Small intestine (tissue), 7 donors: ENCODE measurements at regions not wholly inside any gene's neighbourhood (a gene's known extent, or its start where the extent isn't known, plus 50 kb on each side); places are given as distances from the start of the nearest gene placed in this dataset.
A peak's percentile ranks its signal among the peaks of the same experiment; 100 is the strongest.

Experiments used
- DNase-seq, 2 donors: peaks; one replicate each; pipeline versions ENCODE4 v3.0.0 to v3.0.0-alpha.2; 2013
- FAIRE-seq: peaks from 2 replicates; lab custom pipeline; 2012; peaks lifted over from hg19 to GRCh38; lab: Jason Lieb, UNC
- H3K27ac ChIP-seq, 3 donors: one replicate each; pipeline ENCODE4 v1.5.1; 2013; ENCODE audit warnings: low read length in 2 of 3, mild to moderate bottlenecking in 2 of 3, control low read depth in 1 of 3, inconsistent platforms in 1 of 3, low read depth in 1 of 3, moderate library complexity in 1 of 3
- H3K27me3 ChIP-seq, 3 donors: one replicate each; pipeline ENCODE4 v1.6.1; 2013; ENCODE audit warnings: low read length in 3 of 3, inconsistent platforms in 1 of 3; ENCODE audit not compliant: control insufficient read depth in 3 of 3, insufficient read depth in 3 of 3
- H3K36me3 ChIP-seq, 3 donors: one replicate each; pipeline ENCODE4 v1.6.1; 2013; ENCODE audit warnings: low read length in 3 of 3, inconsistent platforms in 1 of 3, low read depth in 1 of 3, mild to moderate bottlenecking in 1 of 3, moderate library complexity in 1 of 3; ENCODE audit not compliant: control insufficient read depth in 3 of 3, insufficient read depth in 2 of 3
- H3K4me1 ChIP-seq, 3 donors: one replicate each; pipeline ENCODE4 v1.6.1; 2013; ENCODE audit warnings: low read length in 2 of 3, inconsistent platforms in 1 of 3, low read depth in 1 of 3, mild to moderate bottlenecking in 1 of 3, moderate library complexity in 1 of 3; ENCODE audit not compliant: control insufficient read depth in 3 of 3, insufficient read depth in 2 of 3
- H3K4me3 ChIP-seq, 3 donors: one replicate each; pipeline ENCODE4 v1.5.1; 2013; ENCODE audit warnings: low read length in 3 of 3, control low read depth in 1 of 3, inconsistent platforms in 1 of 3, low read depth in 1 of 3, mild to moderate bottlenecking in 1 of 3, moderate library complexity in 1 of 3
- H3K9me3 ChIP-seq, 2 donors: one replicate each; pipeline ENCODE4 v1.6.1; 2013; ENCODE audit warnings: low read depth in 1 of 2, low read length in 1 of 2; ENCODE audit not compliant: control insufficient read depth in 2 of 2, insufficient read depth in 1 of 2
- WGBS, 3 donors: extraction: QIAGEN DNeasy Blood & Tissue Kit; methylation state at CpG; one replicate each; pipeline ENCODE4 v1.1.7; 2013; 5-methylcytosine and 5-hydroxymethylcytosine counted together
- donor health status: healthy with polysubstance abuse.
- donor health status: control.
- donor health status: control.
- donor health status: Bipolar disorder and iron deficiency.
- donor health status: healthy.

GRCh38 chr15:70561885-70562284 lies 201.5 kb downstream of the UACA start:
- no peak overlapping the region for H3K27ac ChIP-seq
- no peaks in the 10 kb centered on the region for H3K36me3 ChIP-seq
- peaks cover 0 to 7% (median 3%) of the 10 kb centered on the region in 3 donors for H3K4me1 ChIP-seq
- FAIRE-seq (no peak), DNase-seq (no peak)
- 88 to 99% (median 94%) methylated on average over 7 of the region's 7 CpGs for WGBS, 3 donors
- no peaks in the 10 kb centered on the region for H3K27me3 ChIP-seq
- no peaks in the 10 kb centered on the region for H3K9me3 ChIP-seq
- no peak overlapping the region for H3K4me3 ChIP-seq

DNA sequence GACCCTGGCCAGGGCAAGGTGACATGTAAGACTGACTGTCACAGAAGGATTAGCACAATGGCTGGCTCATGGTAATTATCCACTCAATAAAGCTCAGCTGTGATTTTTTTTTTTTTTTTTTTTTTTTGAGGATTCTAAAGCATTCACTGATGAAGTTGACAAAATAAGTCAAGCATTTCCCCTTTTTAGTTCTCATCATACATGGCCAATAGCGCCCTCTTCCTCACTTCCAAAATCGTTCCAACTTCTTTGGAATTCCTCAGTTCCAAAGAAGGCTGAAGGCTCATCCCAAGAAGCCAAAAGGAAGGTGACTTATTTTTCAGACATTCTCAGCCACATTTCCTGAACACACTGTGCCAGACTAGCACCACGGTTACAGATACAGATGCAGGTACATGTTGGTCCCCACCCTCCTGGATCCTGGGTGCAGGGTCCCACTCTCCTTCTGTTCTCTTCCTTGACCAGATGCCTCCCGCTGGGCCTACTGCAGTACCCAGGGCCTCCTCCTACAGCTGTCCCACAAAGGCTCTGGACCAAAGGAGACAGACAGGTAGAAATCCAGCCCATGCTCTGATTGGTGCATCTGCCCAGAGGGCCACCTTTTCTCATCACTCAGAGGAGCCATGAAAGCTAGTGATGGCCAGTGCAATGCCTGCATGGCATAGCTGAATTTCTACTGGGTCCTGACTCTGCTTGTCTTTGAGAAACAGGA lies 202.6 kb downstream of the UACA start:
- 83 to 89% (median 89%) methylated on average over 4 of the region's 4 CpGs for WGBS, 3 donors
- DNase-seq (no peak), FAIRE-seq (no peak)
- no peak overlapping the region for H3K4me3 ChIP-seq
- no peak overlapping the region for H3K27ac ChIP-seq
- no peaks in the 10 kb centered on the region for H3K36me3 ChIP-seq
- H3K27me3 ChIP-seq = no peaks in the 10 kb centered on the region
- H3K4me1 ChIP-seq = peaks cover 0 to 7% (median 3%) of the 10 kb centered on the region in 3 donors
- no peaks in the 10 kb centered on the region for H3K9me3 ChIP-seq

DNA sequence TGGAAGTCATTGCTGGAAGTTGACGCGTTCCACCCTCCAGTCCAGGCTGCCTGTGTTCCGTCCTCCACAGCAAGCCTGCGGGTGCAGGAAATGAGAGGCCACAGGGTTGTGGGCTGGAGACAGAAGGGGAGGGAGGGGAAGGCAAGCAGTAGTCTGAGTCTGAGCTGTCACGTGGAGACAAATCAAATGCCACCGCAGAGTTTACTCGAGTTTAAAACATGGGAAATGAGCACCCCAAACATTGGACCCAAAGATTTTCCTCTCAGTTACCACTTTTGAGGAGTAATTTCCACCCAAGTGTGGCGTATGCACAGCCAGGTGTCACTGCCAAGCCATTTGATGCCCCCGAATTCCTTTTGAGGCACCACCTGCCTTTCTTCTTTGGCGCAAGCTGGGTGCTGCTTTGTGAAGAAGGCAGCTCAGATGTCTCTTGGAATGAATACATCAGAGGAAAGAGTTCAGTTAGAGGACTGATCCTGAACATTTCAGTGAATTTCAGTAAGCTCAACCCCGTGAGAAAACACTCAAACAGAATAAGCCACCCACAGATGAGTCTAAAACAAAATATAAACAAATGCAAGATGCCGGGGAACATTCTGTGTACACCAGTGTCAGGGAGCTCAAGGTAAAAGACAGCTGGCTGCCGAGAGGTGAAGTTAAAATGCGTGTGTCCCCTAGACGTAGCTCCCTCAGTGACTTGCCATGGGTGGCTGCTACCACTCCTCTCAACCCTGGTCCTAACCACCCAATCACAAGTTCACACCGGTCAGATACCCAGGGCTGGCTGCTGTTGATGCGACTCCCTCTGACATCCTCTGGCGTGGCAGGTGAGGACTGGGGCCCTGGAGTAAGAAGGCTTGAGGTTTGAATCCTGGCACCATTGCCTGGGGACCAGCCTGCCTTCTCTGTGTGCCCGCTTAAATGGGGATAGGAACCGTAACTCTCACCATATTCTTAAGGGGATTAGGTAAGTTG lies 203.8 kb downstream of the UACA start:
- no peaks in the 10 kb centered on the region for H3K9me3 ChIP-seq
- WGBS, 3 donors = 51 to 80% (median 62%) methylated on average over 20 of the region's 20 CpGs
- peak overlapping the region in 1 of 3 donors; percentile 13 for H3K4me3 ChIP-seq
- FAIRE-seq (no peak), DNase-seq (peak; percentile 51 to 56)
- H3K27me3 ChIP-seq = no peaks in the 10 kb centered on the region
- no peaks in the 10 kb centered on the region for H3K36me3 ChIP-seq
- H3K27ac ChIP-seq = no peak overlapping the region
- H3K4me1 ChIP-seq = peaks cover 0 to 7% (median 3%) of the 10 kb centered on the region in 3 donors

GRCh38 chr15:70558406-70559264 lies 204.7 kb downstream of the UACA start:
- WGBS, 3 donors = 81 to 86% (median 82%) methylated on average over 10 of the region's 10 CpGs
- Histone ChIP-seq H3K36me3 (no peaks in the 10 kb centered on the region), H3K4me1 (peaks cover 0 to 7% (median 3%) of the 10 kb centered on the region in 3 donors), H3K4me3 (peak overlapping the region in 1 of 3 donors; percentile 13), H3K9me3 (no peaks in the 10 kb centered on the region), H3K27ac (no peak overlapping the region), H3K27me3 (no peaks in the 10 kb centered on the region)
- DNase-seq = no peak
- no peak for FAIRE-seq

DNA sequence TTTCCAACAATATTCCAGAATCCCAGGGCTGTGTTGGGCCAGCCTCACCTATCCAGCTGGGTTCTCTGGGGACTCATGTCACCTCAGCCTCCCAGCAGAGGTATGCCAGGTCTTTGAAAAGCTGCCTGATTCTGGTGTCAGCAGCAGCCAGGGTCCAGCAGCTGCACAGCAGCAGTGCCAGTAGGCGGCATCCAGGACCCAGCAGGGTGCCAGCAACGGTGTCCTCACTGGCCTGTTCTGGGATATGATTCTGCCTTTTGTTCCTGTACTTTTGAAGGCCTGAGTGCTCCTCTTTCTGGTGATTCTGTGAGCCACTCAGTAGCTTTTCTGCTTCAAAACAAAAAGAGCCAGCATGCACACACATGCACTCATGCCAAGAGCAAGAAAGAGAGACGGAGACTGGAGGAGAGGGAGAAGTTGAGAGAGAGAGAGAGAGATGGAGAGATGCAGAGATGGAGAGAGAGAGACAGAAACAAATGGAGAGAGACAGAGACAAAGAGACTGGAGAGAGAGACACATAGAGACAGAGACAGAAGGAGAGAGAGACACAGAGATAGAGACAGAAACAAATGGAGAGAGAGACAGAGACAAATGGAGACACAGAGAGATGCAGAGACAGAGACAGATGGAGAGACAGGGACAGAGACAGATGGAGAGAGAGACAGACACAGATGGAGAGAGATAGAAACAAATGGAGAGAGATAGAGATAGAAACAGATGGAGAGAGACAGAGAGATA lies 205.7 kb downstream of the UACA start:
- DNase-seq (no peak), FAIRE-seq (no peak)
- no peak overlapping the region for H3K27ac ChIP-seq
- peaks cover 0 to 7% (median 3%) of the 10 kb centered on the region in 3 donors for H3K4me1 ChIP-seq
- H3K36me3 ChIP-seq = no peaks in the 10 kb centered on the region
- H3K4me3 ChIP-seq = no peak overlapping the region
- no peaks in the 10 kb centered on the region for H3K9me3 ChIP-seq
- no peaks in the 10 kb centered on the region for H3K27me3 ChIP-seq
- WGBS, 3 donors = 61 to 76% (median 66%) methylated on average over 3 of the region's 3 CpGs

DNA sequence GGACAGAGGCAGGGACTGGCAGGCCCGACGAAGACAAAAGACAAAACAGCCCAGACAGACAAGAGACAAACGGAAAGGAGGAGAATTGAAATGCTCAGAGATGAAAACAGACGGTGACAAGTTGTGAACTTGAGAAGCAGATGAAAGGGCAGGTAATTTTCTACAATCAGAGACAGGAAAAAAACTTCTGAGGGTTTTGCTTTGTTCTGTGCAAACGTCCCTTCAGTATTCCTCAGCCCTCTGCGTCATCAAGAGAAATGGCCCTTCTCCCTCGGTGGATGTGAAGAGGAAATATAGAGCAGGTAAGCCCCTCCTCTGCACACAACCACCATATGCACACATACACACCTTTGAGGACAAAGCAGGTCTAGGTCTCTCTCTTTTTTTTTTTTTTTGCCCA lies 206.6 kb downstream of the UACA start:
- 63 to 69% (median 69%) methylated on average over 7 of the region's 7 CpGs for WGBS, 3 donors
- DNase-seq (no peak), FAIRE-seq (no peak)
- no peaks in the 10 kb centered on the region for H3K36me3 ChIP-seq
- H3K27ac ChIP-seq = no peak overlapping the region
- H3K4me1 ChIP-seq = peaks cover 0 to 7% (median 3%) of the 10 kb centered on the region in 3 donors
- H3K27me3 ChIP-seq = no peaks in the 10 kb centered on the region
- H3K4me3 ChIP-seq = no peak overlapping the region
- H3K9me3 ChIP-seq = peaks cover 0 to 5% of the 10 kb centered on the region in 2 donors

- WGBS, 3 donors = 81 to 84% (median 83%) methylated on average over 4 of the region's 4 CpGs
- FAIRE-seq (no peak), DNase-seq (no peak)
Measured at GRCh38 chr15:70556151-70556741, 207.1 kb downstream of the UACA start.

More at GRCh38 chr15:70556151-70556741, 207.1 kb downstream of the UACA start:
- H3K27me3 ChIP-seq = no peaks in the 10 kb centered on the region
- H3K27ac ChIP-seq = no peak overlapping the region
- peaks cover 0 to 5% of the 10 kb centered on the region in 2 donors for H3K9me3 ChIP-seq
- H3K4me1 ChIP-seq = peaks cover 0 to 7% (median 3%) of the 10 kb centered on the region in 3 donors
- no peak overlapping the region for H3K4me3 ChIP-seq
- no peaks in the 10 kb centered on the region for H3K36me3 ChIP-seq
